ENCODE measurements at regions not wholly inside any gene's neighbourhood (a gene's known extent, or its start where the extent isn't known, plus 50 kb on each side); places are given as distances from the start of the nearest gene placed in this dataset.

DNA sequence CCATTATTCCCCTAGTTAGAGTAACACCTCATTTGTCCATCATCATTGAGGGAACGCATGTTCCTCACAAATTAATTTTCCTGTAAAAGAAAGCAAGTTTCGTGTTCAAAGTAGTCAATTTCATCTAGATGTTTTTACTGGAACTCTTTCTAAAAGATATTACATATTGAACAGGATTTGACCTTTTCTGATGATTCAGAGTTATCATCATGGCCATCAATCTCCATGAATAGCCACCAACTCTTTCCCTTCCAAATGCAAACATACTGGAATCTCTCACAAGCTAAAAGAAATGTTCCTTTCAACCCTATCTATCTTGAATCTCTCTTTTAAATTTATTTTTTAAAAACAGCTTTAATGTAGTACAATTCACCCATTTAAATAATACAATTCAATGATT, 263.1 kb upstream of the FAR2 start:
- DNase-seq, result no peak

DNA sequence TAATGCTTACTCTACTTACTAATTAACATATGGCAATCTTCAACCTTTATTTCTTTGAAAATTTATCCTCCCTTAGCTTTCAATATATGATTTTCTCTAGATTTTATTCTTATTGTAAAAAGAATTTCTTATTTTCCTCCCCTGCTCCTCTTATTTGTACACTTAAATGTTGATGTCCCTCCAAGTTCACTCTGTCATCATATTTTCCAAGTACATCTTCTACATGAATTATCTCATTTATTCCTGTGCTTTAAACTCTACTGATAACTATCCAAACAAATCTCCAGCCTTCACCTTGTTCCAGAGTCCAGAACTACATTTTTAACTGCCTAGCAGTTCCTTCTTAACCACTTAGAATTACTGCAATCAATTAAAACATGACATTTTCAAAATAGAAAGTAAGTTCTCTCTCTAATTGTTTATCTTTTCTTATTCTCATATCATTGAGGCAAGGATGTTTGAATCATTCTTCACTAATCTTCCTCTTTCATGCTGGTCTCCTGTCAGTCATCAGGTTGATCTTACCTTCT, 261.6 kb upstream of the FAR2 start:
- no peak for DNase-seq

DNA sequence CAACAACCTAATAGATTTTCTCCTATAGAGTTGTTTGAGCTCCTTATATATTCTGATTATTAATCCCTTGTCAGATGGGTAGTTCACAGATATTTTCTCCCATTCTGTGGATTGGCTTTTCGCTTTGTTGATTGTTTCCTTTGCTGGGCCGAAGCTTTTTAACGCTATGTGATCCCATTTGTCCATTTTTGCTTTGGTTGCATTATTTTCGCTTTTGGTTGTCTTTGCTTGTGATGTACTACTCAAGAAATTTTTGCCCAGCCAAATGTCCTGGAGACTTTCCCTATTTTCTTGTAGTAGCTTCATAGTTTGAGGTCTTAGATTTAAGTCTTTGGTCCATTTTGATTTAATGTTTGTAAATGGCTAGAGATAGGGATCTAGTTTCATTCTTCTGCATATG, 258.4 kb upstream of the FAR2 start:
- DNase-seq, result no peak

DNA sequence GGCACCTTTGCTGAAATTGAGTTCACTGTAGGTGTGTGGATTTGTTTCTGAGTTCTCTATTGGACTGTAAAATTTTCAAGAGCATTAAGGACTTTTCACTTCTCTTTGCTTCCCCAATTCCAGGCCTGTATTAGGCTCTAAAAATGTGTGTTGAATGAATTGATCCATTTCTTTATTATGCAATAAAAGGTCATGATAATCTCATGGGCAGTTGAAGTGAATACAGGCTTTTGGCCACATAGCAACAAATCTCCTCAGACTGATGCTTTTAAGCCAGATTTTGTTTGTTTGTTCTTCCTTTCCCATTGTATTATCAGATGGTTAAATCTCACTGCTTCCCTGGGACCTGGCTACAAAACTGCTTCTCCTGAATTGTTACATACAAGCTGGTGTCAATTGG, 258.0 kb upstream of the FAR2 start:
- no peak for DNase-seq

DNA sequence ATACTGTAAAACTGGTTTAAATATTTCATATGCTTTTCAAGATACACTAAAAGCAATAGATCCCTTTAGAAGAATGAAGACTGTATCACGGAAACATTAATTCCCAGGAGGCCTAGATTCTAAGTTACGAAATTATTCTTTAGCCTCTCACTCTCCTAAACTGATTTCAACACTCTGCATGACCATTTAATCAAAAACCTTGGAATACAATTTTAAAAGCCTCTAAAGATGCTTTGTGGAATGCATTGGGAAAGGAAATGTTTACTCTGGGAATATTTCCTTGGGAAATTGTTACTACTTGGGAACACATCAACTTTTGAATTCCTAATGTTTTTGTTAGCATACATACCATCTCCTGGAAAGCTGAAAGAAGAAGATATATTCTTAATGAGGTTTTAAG, 255.7 kb upstream of the FAR2 start:
- DNase-seq, result no peak

DNA sequence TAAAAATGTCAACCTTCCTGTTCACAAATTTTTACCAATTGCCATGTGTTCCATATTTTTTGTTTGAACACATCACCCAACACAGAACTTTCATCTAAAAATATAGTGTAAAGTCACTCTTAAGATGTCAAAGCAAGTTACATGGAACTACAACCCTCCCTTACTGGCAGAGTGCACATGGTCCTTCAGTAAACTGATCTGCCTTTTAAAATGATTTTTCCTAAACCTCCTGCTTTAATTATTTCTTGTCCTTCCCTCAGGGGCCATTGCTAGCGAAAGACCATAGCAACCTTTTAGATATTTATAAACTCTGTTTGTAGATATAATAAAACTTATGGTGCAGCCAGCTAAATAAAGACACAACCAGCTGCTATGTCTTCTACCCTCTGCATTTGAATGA, 255.2 kb upstream of the FAR2 start:
- no peak for DNase-seq

DNA sequence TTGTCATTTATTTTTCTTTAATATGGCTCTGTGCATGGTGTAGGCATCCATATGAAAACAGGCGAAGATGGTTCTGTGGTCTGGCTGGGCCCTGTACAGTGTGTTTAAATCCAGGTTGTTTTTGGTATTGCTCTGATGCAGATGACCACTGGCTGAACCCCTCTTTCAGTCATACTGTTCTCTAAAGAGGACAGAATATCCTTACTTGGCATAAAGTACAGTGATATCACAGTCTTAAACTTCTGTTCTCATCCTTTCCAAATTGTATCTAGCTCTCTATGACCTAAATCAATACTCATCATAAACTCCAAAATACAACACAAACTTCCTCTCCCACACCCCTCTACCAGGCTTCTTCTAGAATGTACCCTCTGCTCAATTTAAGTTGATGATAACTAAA, 252.7 kb upstream of the FAR2 start:
- no peak for DNase-seq

DNA sequence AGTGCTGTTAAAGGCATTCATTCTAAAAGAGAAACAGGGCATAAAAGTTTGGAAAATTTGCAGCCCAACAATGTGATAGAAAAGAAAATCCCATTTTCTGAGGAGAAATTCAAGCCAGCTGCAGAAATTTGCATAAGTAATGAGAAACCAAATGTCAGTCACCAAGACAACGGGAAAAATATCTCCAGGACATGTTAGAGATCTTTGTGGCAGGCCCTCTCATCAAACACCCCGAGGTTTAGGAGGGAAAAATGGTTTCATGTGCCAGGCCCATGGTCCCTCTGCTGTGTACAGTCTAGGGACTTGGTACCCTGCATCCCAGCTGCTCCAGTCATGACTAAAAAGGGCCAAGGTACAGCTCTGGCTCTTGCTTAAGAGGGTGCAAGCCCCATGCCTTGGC, 251.0 kb upstream of the FAR2 start:
- DNase-seq, result no peak

DNA sequence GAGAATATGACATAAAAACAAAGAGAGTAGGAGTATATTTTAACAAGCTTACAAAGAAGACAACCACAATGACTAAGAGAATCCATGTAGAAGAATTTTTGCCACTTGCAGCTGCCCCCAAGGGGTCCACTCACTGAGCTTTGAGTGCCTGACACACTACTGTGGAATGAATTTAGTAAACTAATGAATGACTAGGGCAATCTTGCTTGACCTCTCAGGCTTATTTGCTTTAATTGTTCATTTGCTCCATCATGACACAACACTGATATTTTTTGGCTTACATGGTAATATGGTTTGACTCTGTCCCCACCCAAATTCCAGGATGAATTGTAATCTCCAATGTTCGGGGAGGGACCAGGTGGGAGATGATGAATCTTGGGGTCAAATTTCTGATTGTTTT, 249.1 kb upstream of the FAR2 start:
- no peak for DNase-seq

DNA sequence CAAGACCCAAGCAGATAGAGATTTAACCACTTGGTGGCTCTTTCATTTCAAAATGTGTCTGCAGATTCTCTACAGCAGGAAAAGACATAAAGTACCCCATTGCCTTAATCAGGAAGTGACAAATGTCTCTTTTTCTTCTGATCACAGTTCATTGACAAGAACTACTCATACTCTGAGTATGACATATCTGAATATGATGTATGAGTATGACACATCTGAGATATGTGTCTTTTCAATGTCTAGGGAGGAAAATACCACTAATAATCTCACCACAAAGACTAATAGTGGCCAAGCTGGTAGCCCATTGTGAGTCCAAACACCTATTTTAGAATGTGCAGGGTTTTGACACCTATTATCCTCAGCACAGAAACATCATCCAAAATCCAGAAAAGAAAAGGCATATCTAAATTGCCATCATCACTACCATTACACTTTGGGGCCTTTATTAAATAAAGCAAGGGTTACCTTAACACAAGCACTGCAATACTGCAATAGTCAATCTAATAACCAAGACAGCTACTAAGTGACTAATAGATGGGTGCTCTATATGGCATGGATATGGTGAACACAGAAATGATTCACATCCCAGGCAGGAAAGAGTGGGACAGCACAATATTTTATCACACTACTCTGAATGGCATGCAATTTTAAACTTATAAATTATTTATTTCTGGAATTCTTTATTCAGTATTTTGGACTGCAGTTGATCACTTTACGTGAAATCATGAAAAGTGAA, 243.7 kb upstream of the FAR2 start:
- DNase-seq, result no peak

DNA sequence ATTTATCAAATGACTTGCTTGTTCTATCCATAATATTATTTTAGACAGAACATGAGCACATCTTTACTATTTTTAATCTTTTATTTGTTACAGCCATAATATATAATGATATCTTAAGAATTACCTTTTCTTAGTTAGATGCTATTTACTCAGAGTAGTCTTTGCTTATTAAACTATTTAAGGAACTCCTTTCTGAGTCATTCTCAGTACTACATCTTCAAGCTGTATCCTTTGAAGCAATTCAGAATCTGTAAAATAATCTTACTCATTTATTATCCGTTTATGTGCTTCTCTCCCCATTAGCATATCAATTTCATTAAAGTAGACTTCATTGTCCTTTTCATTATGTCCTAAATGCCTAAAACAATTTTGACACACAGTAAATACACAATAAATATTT, 240.4 kb upstream of the FAR2 start:
- no peak for DNase-seq

DNA sequence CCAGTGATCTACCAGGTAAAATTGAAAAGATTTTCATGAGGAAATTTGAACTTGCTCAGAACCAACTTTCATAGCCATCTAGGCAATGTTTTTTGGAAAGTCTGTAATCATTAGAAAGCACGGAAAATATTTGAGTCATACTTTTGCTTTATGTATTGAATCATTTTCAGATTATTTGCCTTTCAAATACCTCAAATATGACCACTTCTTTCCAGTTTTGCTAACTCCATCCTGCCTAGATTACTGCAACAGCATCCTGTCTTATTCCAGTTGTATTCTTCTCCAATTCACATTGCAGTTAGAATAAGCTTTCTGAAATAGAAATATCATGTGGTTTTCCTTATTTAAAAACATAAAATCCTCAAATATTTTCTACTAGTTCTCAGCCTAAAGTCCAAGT, 239.8 kb upstream of the FAR2 start:
- DNase-seq, result no peak

DNA sequence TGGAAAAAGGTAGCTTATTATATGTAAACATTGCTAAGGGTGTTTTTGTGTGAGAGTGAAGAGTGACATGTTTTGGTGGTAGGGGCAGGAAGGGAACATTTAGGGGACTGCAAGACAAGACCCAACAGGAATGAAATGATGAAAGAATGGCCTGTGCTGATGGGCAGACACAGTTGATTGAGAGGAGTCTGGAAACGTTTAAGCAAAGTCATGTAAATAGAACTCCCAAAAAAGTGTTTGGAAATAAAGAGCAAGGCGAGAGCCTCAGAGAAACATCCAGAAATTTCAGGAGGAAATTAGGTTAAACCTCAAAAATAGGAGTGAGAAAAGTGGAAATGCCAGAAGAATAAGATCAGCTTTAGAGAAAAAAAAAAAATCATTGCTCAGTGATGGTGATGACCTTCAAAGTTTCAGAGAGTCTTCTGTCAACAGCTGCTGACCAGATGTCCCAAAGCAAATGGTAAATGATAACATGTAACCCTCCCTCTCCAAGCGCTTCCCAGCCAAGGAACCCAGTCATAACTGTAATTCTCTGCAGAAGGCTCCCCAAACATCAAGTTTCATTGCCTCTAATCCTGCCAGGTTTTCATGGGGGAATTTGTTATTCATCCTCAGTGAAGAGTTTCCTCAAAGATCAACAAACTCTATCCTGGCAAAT, 223.2 kb upstream of the FAR2 start:
- DNase-seq, result no peak

DNA sequence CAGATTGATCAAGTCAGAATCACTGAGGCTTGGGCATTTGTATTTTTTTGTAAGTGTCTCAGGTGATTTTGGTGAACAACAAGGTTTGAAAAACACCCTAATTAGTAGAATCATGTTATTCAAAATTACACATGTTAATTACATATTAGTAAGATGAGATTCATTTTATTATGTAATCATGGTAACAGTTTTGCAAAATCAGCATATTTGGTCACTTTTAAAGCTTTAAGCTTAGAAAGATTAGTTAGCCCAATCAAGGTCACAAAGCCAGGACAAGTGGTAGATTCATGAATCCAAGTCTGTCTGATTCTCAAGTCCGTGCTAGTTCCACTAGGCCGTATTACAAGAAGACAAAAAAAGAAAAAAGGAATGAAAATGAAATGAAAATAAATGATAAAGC, 218.4 kb upstream of the FAR2 start:
- DNase-seq, result no peak

DNA sequence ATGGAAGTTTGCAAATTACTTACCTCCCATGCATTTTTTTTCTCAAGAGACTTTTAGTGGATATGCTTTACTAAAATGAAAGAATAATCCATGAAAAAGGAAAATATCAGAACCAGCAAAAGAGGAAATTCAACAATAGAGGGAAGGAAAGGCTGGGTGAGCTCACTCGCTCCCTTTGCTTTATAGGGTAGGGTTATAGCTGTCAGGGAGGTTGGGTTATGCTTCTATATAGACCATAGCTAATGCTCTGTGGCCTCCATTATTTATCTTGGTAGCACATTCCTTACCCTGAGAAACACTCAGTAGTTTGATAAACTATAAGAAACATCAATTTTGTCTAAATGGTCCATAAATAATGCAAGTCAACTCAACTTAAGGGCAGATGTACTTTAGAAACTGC, 215.9 kb upstream of the FAR2 start:
- no peak for DNase-seq

DNA sequence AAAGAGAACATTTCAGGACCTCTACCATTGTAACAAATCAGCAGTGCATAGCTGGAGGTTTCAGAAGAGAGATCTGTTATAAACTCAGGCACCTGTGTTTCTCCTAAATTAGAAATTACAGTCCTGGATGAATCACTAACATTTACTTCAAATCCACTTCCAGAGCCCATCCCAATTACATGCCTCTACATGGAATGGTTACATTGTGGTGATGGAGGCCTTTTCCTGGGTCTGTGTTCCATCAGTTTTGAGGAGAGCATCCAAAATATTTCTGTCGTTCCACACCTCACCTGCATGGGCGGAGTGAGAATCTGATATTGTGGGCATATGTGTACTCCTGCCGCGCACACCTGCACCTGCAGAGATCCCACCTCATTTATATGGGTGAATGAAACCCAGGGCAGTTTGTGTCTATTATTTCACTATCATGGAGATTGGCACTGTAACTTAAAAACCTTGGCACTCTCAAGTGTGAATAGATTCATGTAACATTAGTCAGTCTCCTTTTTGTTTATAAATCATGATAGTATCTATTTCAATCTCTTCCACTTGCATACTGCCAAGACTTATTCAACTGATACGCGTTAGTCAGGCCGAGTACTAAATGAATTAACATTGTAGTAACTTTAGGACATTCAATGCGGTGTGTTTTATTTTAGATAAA, 215.1 kb upstream of the FAR2 start:
- peak; percentile 69 for DNase-seq

DNA sequence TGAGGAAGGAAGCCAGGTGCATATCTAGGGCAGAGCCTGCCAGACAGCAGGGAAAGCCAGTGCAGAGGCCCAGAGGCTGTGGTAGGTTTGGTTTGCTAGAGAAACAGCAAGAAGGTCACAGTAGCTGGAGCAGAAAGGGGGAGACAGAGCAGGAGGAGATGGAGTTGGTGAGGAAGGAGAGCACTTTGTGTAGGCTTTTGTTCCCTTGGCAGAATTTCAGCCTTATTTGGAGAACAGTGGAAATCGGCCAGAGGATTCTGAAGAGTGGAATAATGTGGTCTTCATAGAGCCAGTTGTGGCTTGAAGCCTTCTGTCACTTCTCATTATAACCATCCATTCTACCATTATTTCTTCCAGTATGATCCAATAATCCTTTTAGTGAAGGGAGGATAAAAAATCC, 212.9 kb upstream of the FAR2 start:
- no peak for DNase-seq

DNA sequence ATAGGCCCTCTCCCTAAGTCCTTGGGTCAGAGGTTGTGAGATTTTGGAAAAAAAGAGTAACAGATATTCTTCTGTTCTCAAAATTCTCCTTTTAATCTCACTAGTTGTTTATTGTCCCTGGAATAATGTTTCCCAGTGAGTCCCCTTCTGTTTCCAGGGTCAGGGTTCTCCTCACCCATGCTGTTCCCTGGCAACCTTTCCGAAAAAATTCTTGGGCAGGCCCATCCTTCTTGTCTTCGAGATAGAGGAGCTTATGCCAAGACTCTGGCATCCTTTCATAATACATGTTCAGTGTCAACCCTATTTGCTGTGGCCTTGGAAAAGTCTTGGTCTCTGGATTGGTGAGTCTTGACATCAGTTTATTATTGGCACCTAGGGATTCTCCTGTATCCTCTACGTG, 212.4 kb upstream of the FAR2 start:
- DNase-seq, result no peak

DNA sequence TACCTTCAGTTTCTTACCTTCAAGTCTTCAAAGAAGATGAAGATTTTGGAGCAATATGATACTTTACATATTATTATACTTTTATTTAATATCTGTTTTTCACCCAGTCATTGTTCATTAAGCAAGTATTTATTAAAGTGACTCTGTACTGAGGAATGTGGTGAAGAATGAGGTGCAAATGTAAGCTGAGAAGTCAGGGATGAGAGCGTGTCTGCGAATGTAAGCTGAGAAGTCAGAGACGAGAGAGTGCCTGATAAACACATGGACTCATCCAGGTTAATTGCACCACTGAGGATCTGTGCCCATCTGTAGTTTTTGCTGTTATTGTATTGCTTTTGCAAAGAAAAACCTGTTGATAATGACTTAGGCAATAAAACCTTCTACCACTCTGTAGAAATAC, 211.9 kb upstream of the FAR2 start:
- peak; percentile 88 for DNase-seq

DNA sequence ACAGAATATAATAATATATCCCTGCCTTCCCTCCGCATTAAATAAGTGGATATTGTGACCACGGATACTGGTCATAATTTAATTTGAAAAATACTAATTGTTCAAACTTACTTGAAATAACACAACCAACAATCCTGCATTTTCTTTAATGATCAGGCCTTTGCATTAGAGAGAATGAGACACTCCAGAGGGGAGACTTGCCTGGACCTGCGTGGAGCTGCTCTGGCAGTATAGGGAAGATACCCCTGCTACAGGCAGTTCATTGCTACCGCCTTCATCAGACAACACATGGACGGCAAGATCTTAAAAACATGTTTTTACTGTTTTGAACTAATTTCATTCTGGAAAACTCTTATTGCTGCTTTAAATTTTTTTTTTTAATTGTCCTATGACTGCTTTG, 211.0 kb upstream of the FAR2 start:
- DNase-seq, result peak; percentile 20

DNA sequence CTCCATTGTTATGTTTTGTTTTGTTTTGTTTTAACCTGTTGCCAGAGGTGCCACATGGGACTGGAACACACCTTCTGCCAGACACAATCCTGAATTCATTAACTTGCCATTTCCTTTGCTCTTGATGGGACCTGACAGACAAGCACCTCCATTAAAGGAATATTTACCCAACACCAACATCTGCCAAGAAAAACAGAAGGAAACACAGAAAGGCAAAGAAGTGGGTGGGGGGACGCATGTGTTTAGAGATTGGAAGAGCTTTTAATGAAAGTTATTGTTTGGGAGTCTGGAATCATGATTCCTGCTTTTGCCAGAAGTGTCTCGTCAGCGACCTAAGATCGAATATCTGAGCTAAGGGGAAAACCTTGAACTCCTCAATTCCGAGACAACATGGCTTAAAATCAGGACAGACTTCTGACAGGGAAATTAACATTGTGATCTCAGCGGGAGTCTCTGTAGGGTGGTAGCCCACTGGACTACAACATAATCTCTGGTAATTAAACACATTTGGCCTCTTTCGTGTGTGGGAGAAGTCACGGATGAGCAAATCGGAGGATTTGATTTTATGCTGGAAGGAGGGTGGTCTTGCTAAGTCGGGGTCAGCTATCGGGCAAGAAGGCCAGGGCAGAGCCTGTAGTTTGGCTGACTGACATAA, 210.4 kb upstream of the FAR2 start:
- DNase-seq, result peak; percentile 87

DNA sequence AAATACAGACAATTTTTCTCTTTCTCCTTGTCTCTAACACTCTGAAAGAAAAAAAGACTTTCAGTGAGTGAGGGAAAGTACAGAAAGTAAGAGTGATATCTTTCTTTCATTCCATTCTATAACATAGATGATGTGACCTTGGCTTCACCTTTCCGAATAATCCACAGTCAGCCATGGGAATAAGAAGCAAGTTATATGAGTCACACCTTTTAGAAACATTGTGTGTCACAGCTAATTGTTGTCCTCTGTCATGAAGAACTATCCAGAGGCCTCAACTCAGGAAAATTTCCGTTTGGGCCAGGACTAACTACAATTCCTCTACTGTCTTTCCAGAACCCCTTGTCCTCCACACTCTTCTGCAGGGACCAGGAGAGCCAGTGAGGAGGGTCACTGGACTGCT, 209.7 kb upstream of the FAR2 start:
- DNase-seq, result no peak

DNA sequence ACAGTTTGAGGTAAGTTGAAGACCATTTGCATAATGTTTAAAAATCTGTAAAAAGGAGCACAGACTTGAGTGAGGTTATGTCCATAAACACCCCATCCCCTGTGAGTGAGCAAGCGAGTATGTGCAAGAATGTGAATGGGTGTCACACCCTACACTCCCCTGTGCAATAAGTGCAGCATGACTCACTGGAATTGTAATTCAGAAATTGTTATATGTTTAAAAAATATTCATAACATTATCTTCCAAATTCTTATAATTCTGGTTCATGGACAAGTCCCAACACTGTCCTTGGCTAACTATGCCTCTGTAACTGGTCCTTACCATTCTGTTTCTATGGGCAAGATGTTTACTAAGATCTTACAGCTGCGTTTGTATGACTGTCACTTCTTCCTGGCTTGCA, 207.8 kb upstream of the FAR2 start:
- no peak for DNase-seq

DNA sequence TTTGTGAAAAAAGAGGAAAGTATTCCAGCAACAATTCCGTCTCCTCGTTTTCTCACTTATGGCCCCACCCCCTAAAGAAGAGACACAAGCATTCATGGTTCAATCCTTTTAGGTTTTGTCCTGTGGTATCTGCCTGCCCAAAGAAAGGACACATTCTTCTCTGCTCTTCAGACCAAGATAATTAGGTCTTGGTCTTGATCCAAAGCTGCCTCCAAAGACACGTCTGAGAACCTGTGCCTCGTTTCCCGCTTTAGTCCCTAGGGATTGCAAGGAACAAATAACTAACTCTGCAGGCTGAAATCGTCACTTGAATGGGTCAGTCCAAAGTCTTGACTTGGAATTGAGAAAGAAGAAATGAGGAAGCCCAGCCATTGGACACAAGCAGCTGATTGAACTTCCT, 202.7 kb upstream of the FAR2 start:
- no peak for DNase-seq
